Neutrophil (primary cell): ENCODE measurements at regions not wholly inside any gene's neighbourhood (a gene's known extent, or its start where the extent isn't known, plus 50 kb on each side); places are given as distances from the start of the nearest gene placed in this dataset.

Experiments used
- H3K27ac ChIP-seq: fragments of 200-600 bp; sonication (generic); 2 replicates; pipeline ENCODE4 v1.5.1; 2016; ENCODE audit warnings: mild to moderate bottlenecking, moderate library complexity
- H3K27me3 ChIP-seq: fragments of 200-600 bp; sonication (generic); 2 replicates; pipeline ENCODE4 v1.6.0; 2016; ENCODE audit warnings: mild to moderate bottlenecking
- H3K36me3 ChIP-seq: fragments of 200-600 bp; sonication (generic); 2 replicates; pipeline ENCODE4 v1.5.1; 2017
- H3K4me1 ChIP-seq, 2 experiments: fragments of 200-600 bp in 1 of 2; sonication (generic) in 1 of 2; 1 replicate in 1 of 2; 2 replicates in 1 of 2; pipeline versions ENCODE4 v1.5.1 to v1.6.1; 2013 to 2016; ENCODE audit warnings: low read depth in 1 of 2, low read length in 1 of 2, mild to moderate bottlenecking in 1 of 2, moderate library complexity in 1 of 2; ENCODE audit not compliant: control insufficient read depth in 1 of 2, insufficient read depth in 1 of 2
- H3K4me3 ChIP-seq, 2 experiments: fragments of 200-600 bp in 1 of 2; sonication (generic) in 1 of 2; 1 replicate in 1 of 2; 2 replicates in 1 of 2; pipeline ENCODE4 v1.5.1; 2013 to 2016; ENCODE audit warnings: low read depth in 1 of 2, low read length in 1 of 2, mild to moderate bottlenecking in 1 of 2, moderate library complexity in 1 of 2
- H3K9me3 ChIP-seq: fragments of 200-600 bp; sonication (generic); 2 replicates; pipeline ENCODE4 v1.5.1; 2016
- CTCF ChIP-seq: fragments of 200-600 bp; sonication (generic); IDR thresholded peaks from 2 replicates; pipeline ENCODE4 v1.5.1; 2016; ENCODE audit warnings: antibody characterized with exemption

GRCh38 chr5:124328201-124328600 lies 418.2 kb downstream of the ZNF608 start:
- no peak overlapping the region for H3K4me3 ChIP-seq
- H3K9me3 ChIP-seq = no peaks in the 10 kb centered on the region
- H3K4me1 ChIP-seq = no peaks in the 10 kb centered on the region
- H3K27me3 ChIP-seq = no peaks in the 10 kb centered on the region
- no peak for TF ChIP-seq CTCF
- no peaks in the 10 kb centered on the region for H3K36me3 ChIP-seq
- no peak overlapping the region for H3K27ac ChIP-seq

GRCh38 chr5:124318661-124319060 lies 427.8 kb downstream of the ZNF608 start:
- no peaks in the 10 kb centered on the region for H3K9me3 ChIP-seq
- TF ChIP-seq CTCF = no peak
- no peak overlapping the region for H3K4me3 ChIP-seq
- H3K27ac ChIP-seq = no peak overlapping the region
- no peaks in the 10 kb centered on the region for H3K4me1 ChIP-seq
- H3K27me3 ChIP-seq = no peaks in the 10 kb centered on the region
- no peaks in the 10 kb centered on the region for H3K36me3 ChIP-seq

- no peaks in the 10 kb centered on the region for H3K9me3 ChIP-seq
- H3K27me3 ChIP-seq = no peaks in the 10 kb centered on the region
- no peaks in the 10 kb centered on the region for H3K36me3 ChIP-seq
- no peak overlapping the region for H3K27ac ChIP-seq
- no peak for TF ChIP-seq CTCF
- no peak overlapping the region for H3K4me3 ChIP-seq
- H3K4me1 ChIP-seq = peaks cover 0 to 2% of the 10 kb centered on the region in 2 experiments
Observed at GRCh38 chr5:124317451-124317850, 429.0 kb downstream of the ZNF608 start.

- H3K27ac ChIP-seq = no peak overlapping the region
- H3K4me3 ChIP-seq = no peak overlapping the region
- TF ChIP-seq CTCF = no peak
- H3K36me3 ChIP-seq = no peaks in the 10 kb centered on the region
- no peaks in the 10 kb centered on the region for H3K9me3 ChIP-seq
- peaks cover 0 to 14% of the 10 kb centered on the region in 2 experiments for H3K4me1 ChIP-seq
- H3K27me3 ChIP-seq = no peaks in the 10 kb centered on the region
Observed at GRCh38 chr5:124315741-124316415, 430.6 kb downstream of the ZNF608 start.

GRCh38 chr5:124310453-124310852 lies 436.0 kb downstream of the ZNF608 start:
- Histone ChIP-seq H3K27ac (no peak overlapping the region), H3K4me1 (peaks cover 0 to 14% of the 10 kb centered on the region in 2 experiments), H3K27me3 (peaks cover 5% of the 10 kb centered on the region), H3K4me3 (no peak overlapping the region), H3K9me3 (no peaks in the 10 kb centered on the region), H3K36me3 (no peaks in the 10 kb centered on the region)
- TF ChIP-seq CTCF = no peak
